GM12878 (cell line): ENCODE measurements at regions not wholly inside any gene's neighbourhood (a gene's known extent, or its start where the extent isn't known, plus 50 kb on each side); places are given as distances from the start of the nearest gene placed in this dataset.

Source experiments
- ATAC-seq: fragments of 200-7000 bp; cut with Tn5 transposase; 3 replicates; pipeline ENCODE4 v1.9.1; 2020; ENCODE audit warnings: mild to moderate bottlenecking, moderate library complexity
- BruUV-seq: library from RNA; stranded (reverse); fragments of 400-500 nt; replicated peaks from 2 replicates; lab custom pipeline; 2021; lab: Mats Ljungman, UMichigan
- CTCF ChIA-PET: fragments of 300-600 bp; sonication (Branson Sonifier 250); formaldehyde crosslinking; extraction: SDS; loops from one replicate; lab custom pipeline; 2021; ENCODE audit warnings: inconsistent platforms; lab: Yijun Ruan, JAX
- POLR2A ChIA-PET: fragments of 350-600 bp; formaldehyde crosslinking; extraction: SDS; loops from one replicate; lab custom pipeline; 2021; ENCODE audit warnings: inconsistent platforms; lab: Charles Lee
- RAD21 ChIA-PET: fragments of 300-600 bp; sonication (Branson Sonifier 250); formaldehyde crosslinking; loops from one replicate; lab custom pipeline; 2023; ENCODE audit warnings: antibody characterized with exemption; ENCODE audit not compliant: unreplicated experiment; lab: Charles Lee
- SMC1A ChIA-PET: fragments of 300-600 bp; sonication (Branson Sonifier 250); formaldehyde crosslinking; loops from one replicate; lab custom pipeline; 2023; ENCODE audit not compliant: unreplicated experiment, uncharacterized antibody; lab: Charles Lee
- DNase-seq: peaks from one replicate; pipeline ENCODE4 v3.0.0-alpha.2; 2011; ENCODE audit warnings: low read depth, low spot score
- FAIRE-seq: peaks from 3 replicates; lab custom pipeline; 2011; peaks lifted over from hg19 to GRCh38; lab: Jason Lieb, UNC
- H2AFZ ChIP-seq: 2 replicates; pipeline ENCODE4 v1.6.0; 2011; ENCODE audit warnings: low read depth, low read length, control low read depth; ENCODE audit not compliant: control insufficient read depth
- H3K27ac ChIP-seq: 2 replicates; pipeline ENCODE4 v1.5.1; 2011; ENCODE audit warnings: control low read depth; ENCODE audit not compliant: control insufficient read depth, insufficient read depth
- H3K27me3 ChIP-seq, 2 experiments: replicated peaks in 1 of 2; 2 replicates each; pipeline versions ENCODE4 v1.6.0 to v1.6.1; 2011; ENCODE audit warnings: low read length in 1 of 2; ENCODE audit not compliant: control insufficient read depth in 2 of 2, insufficient read depth in 2 of 2
- H3K36me3 ChIP-seq, 2 experiments: 2 replicates each; pipeline ENCODE4 v1.5.1; 2011; ENCODE audit warnings: low read length in 1 of 2; ENCODE audit not compliant: control insufficient read depth in 2 of 2, insufficient read depth in 2 of 2
- H3K4me1 ChIP-seq: 2 replicates; pipeline ENCODE4 v1.6.1; 2011; ENCODE audit warnings: mild to moderate bottlenecking, low read length, moderate library complexity, mixed read lengths; ENCODE audit not compliant: control insufficient read depth, insufficient read depth
- H3K4me2 ChIP-seq: 2 replicates; pipeline ENCODE4 v1.6.0; 2011; ENCODE audit warnings: control low read depth; ENCODE audit not compliant: control insufficient read depth, insufficient read depth
- H3K4me3 ChIP-seq: fragments of 200-600 bp; sonication (generic); 2 replicates; pipeline ENCODE4 v1.5.1; 2016
- H3K79me2 ChIP-seq: 2 replicates; pipeline ENCODE4 v1.6.0; 2011; ENCODE audit warnings: low read length; ENCODE audit not compliant: control insufficient read depth, insufficient read depth
- H3K9ac ChIP-seq: 2 replicates; pipeline ENCODE4 v1.8.0; 2011; ENCODE audit warnings: low read length, control low read depth, mixed read lengths; ENCODE audit not compliant: control insufficient read depth, insufficient read depth
- H3K9me3 ChIP-seq: replicated peaks from 3 replicates; pipeline ENCODE4 v1.5.1; 2011; ENCODE audit warnings: mild to moderate bottlenecking, low read length; ENCODE audit not compliant: control insufficient read depth, insufficient read depth
- H4K20me1 ChIP-seq: 2 replicates; pipeline ENCODE4 v1.6.0; 2011; ENCODE audit not compliant: control insufficient read depth, insufficient read depth
- BMI1 ChIP-seq: fragments of 450-650 bp; IDR thresholded peaks from 2 replicates; pipeline ENCODE4 v1.6.1; 2016; ENCODE audit warnings: mild to moderate bottlenecking, moderate library complexity, borderline replicate concordance
- GABPA ChIP-seq: IDR thresholded peaks from 2 replicates; pipeline ENCODE4 v1.6.1; 2014; ENCODE audit warnings: antibody characterized with exemption, low read depth, mild to moderate bottlenecking, inconsistent platforms
- HDAC6 ChIP-seq: fragments of 200-600 bp; sonication (generic); IDR thresholded peaks from one replicate; pipeline ENCODE4 v1.8.0; 2017; ENCODE audit warnings: antibody characterized with exemption; ENCODE audit not compliant: unreplicated experiment
- HDGF ChIP-seq: fragments of 450-650 bp; IDR thresholded peaks from 2 replicates; pipeline ENCODE4 v1.6.1; 2016; ENCODE audit warnings: antibody characterized with exemption
- IKZF1 ChIP-seq: fragments of 450-650 bp; conservative IDR thresholded peaks from 2 replicates; pipeline ENCODE4 v1.6.1; 2017; ENCODE audit warnings: antibody characterized with exemption, mild to moderate bottlenecking
- LARP7 ChIP-seq: fragments of 450-650 bp; IDR thresholded peaks from 2 replicates; pipeline ENCODE4 v1.6.1; 2017; ENCODE audit warnings: mild to moderate bottlenecking
- MEF2A ChIP-seq: IDR thresholded peaks from 2 replicates; pipeline ENCODE4 v1.6.1; 2011; ENCODE audit warnings: low read depth, mild to moderate bottlenecking, low read length, moderate library complexity; ENCODE audit not compliant: insufficient read depth
- NFYB ChIP-seq: IDR thresholded peaks from 2 replicates; pipeline ENCODE4 v1.6.1; 2011; ENCODE audit warnings: low read depth, mild to moderate bottlenecking, low read length, improper control_type of control experiment, moderate library complexity; ENCODE audit not compliant: insufficient read depth
- PAX5 ChIP-seq: IDR thresholded peaks from 2 replicates; pipeline ENCODE4 v1.6.1; 2011; ENCODE audit warnings: low read depth, low read length, borderline replicate concordance
- SMAD1 ChIP-seq: fragments of 450-650 bp; IDR thresholded peaks from 2 replicates; pipeline ENCODE4 v1.6.1; 2018; ENCODE audit warnings: mild to moderate bottlenecking, low read depth; ENCODE audit not compliant: partially characterized antibody
- SMAD5 ChIP-seq: IDR thresholded peaks from 2 replicates; pipeline ENCODE4 v1.6.1; 2016; ENCODE audit warnings: antibody characterized with exemption, low read depth
- TBL1XR1 ChIP-seq: IDR thresholded peaks from 2 replicates; pipeline ENCODE4 v1.6.1; 2012; ENCODE audit warnings: low read depth, low read length, improper control_type of control experiment
- WGBS: methylation state at CpG from one replicate; pipeline ENCODE4 v1.1.6; 2016; ENCODE audit warnings: low lambda C conversion rate; ENCODE audit not compliant: insufficient replicate concordance, insufficient coverage; ENCODE audit errors: missing lambda C conversion rate; 5-methylcytosine and 5-hydroxymethylcytosine counted together
- in situ Hi-C: fragments of 300-500 bp; cut with MboI; formaldehyde crosslinking; loops from 9 replicates; pipeline ENCODE4 v1.14.3; 2018; ENCODE audit warnings: mixed read lengths
- intact Hi-C: fragments of 100-400 bp; cut with micrococcal nuclease; formaldehyde crosslinking; loops from one replicate; pipeline ENCODE4 v1.14.2; 2022; ENCODE audit not compliant: unreplicated experiment
- TF ChIP-seq, protein P1 (sequence below): fragments of 450-650 bp; IDR thresholded peaks from 2 replicates; pipeline ENCODE4 v1.6.1; 2018; ENCODE audit warnings: mild to moderate bottlenecking, low read depth, moderate library complexity; ENCODE audit not compliant: partially characterized antibody
- TF ChIP-seq, protein P2 (sequence below): fragments of 450-650 bp; formaldehyde crosslinking; IDR thresholded peaks from 2 replicates; pipeline ENCODE4 v1.5.0; 2022; ENCODE audit warnings: mild to moderate bottlenecking, missing genetic modification characterization
- TF ChIP-seq, protein P3 (sequence below): IDR thresholded peaks from 2 replicates; pipeline ENCODE4 v1.6.1; 2012; ENCODE audit warnings: low read depth, low read length, improper control_type of control experiment
- TF ChIP-seq, protein P4 (sequence below): IDR thresholded peaks from 2 replicates; pipeline ENCODE4 v1.6.1; 2011; ENCODE audit warnings: mild to moderate bottlenecking, low read depth, low read length, moderate library complexity; ENCODE audit not compliant: insufficient replicate concordance

DNA sequence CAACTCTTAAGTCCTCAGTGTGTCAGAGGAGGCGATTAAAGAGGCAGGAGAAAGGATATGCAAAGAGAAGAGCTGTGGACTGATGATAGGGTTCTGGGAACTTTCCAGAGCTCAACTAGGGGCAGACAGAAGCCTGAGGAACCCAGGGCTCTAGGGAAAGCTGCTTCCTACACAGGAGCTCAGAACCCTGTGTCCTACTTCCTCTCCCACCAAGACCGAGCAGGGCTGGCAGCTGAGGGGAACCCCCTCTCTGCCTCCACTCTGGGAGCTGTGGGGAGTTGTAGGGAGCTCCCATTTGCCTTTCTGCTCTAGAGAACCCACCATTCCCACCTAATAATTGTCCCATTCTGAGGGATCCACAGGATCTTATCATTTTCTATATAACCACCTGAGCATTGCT is 674.3 kb downstream of the ACTL7B start:
- Histone ChIP-seq H3K4me2 (no peak overlapping the region), H3K36me3 (no peaks in the 10 kb centered on the region)

DNA sequence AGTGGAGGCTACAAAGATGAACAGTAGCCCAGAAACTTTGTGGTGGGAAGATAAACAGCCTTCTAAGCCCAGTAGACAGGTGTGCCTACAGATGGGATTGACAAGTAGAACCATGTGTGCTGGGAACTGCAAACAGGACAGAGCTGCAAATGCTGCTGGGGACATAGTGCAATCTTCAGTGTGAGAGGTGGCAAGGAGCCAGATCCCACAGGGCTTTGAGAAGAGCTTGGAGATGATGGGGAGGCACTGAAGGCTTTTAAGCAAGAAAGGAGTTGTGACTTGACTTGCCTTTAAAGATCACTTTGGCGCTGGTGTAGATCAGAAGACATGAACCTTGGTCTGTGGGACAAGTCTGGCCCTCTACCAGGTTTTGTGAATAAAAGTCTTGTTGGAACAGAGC is 675.2 kb downstream of the ACTL7B start:
- intact Hi-C loops, result no loop called here
- RAD21 ChIA-PET, result no interaction called here
- CTCF ChIA-PET, result no interaction called here
- TF ChIP-seq HDGF (no peak), SMAD5 (no peak)
- TF ChIP-seq, protein P1, sequence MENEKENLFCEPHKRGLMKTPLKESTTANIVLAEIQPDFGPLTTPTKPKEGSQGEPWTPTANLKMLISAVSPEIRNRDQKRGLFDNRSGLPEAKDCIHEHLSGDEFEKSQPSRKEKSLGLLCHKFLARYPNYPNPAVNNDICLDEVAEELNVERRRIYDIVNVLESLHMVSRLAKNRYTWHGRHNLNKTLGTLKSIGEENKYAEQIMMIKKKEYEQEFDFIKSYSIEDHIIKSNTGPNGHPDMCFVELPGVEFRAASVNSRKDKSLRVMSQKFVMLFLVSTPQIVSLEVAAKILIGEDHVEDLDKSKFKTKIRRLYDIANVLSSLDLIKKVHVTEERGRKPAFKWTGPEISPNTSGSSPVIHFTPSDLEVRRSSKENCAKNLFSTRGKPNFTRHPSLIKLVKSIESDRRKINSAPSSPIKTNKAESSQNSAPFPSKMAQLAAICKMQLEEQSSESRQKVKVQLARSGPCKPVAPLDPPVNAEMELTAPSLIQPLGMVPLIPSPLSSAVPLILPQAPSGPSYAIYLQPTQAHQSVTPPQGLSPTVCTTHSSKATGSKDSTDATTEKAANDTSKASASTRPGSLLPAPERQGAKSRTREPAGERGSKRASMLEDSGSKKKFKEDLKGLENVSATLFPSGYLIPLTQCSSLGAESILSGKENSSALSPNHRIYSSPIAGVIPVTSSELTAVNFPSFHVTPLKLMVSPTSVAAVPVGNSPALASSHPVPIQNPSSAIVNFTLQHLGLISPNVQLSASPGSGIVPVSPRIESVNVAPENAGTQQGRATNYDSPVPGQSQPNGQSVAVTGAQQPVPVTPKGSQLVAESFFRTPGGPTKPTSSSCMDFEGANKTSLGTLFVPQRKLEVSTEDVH, result no peak
- TF ChIP-seq, protein P2, sequence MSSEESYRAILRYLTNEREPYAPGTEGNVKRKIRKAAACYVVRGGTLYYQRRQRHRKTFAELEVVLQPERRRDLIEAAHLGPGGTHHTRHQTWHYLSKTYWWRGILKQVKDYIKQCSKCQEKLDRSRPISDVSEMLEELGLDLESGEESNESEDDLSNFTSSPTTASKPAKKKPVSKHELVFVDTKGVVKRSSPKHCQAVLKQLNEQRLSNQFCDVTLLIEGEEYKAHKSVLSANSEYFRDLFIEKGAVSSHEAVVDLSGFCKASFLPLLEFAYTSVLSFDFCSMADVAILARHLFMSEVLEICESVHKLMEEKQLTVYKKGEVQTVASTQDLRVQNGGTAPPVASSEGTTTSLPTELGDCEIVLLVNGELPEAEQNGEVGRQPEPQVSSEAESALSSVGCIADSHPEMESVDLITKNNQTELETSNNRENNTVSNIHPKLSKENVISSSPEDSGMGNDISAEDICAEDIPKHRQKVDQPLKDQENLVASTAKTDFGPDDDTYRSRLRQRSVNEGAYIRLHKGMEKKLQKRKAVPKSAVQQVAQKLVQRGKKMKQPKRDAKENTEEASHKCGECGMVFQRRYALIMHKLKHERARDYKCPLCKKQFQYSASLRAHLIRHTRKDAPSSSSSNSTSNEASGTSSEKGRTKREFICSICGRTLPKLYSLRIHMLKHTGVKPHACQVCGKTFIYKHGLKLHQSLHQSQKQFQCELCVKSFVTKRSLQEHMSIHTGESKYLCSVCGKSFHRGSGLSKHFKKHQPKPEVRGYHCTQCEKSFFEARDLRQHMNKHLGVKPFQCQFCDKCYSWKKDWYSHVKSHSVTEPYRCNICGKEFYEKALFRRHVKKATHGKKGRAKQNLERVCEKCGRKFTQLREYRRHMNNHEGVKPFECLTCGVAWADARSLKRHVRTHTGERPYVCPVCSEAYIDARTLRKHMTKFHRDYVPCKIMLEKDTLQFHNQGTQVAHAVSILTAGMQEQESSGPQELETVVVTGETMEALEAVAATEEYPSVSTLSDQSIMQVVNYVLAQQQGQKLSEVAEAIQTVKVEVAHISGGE (CRISPR knock-in tag), result no peak

More for the DNA sequence above, 674.3 kb downstream of the ACTL7B start:
- no peaks in the 10 kb centered on the region for H3K4me1 ChIP-seq
- H4K20me1 ChIP-seq, result no peaks in the 10 kb centered on the region
- H3K79me2 ChIP-seq, result no peaks in the 10 kb centered on the region
- DNase-seq, result no peak
- intact Hi-C loops, result no loop called here
- in situ Hi-C loops, result no loop called here
- ChIA-PET CTCF (interaction anchor here (0.9 kb wide), 1 partner anchor 9 kb away, joined by 3 read pairs; no protein-coding TSS in a partner anchor), RAD21 (no interaction called here)
- no peak overlapping the region for H3K9ac ChIP-seq
- no TSS peak for BruUV-seq
- H2AFZ ChIP-seq, result no peak overlapping the region
- H3K9me3 ChIP-seq, result no peaks in the 10 kb centered on the region
- H3K27me3 ChIP-seq, result no peaks in the 10 kb centered on the region
- TF ChIP-seq IKZF1 (no peak), PAX5 (no peak), TBL1XR1 (no peak), HDAC6 (no peak), MEF2A (no peak), LARP7 (no peak), BMI1 (no peak), GABPA (no peak), SMAD1 (no peak), NFYB (no peak)
- TF ChIP-seq, protein P3, sequence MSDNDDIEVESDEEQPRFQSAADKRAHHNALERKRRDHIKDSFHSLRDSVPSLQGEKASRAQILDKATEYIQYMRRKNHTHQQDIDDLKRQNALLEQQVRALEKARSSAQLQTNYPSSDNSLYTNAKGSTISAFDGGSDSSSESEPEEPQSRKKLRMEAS, result no peak
- TF ChIP-seq, protein P4, sequence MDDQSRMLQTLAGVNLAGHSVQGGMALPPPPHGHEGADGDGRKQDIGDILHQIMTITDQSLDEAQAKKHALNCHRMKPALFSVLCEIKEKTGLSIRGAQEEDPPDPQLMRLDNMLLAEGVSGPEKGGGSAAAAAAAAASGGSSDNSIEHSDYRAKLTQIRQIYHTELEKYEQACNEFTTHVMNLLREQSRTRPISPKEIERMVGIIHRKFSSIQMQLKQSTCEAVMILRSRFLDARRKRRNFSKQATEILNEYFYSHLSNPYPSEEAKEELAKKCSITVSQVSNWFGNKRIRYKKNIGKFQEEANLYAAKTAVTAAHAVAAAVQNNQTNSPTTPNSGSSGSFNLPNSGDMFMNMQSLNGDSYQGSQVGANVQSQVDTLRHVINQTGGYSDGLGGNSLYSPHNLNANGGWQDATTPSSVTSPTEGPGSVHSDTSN, result no peak
- TF ChIP-seq, all 136 proteins: peak for 0
- SMC1A ChIA-PET, result interaction anchor here (0.6 kb wide), 1 partner anchor 1033 kb away, joined by 3 read pairs; no protein-coding TSS in a partner anchor
- no peak for ATAC-seq
- Histone ChIP-seq H3K4me3 (no peak overlapping the region), H3K27ac (no peak overlapping the region)
- 4% methylated on average over 2 of the region's 2 CpGs for WGBS
- POLR2A ChIA-PET, result no interaction called here
- FAIRE-seq, result no peak

More for the DNA sequence above, 675.2 kb downstream of the ACTL7B start:
- POLR2A ChIA-PET, result no interaction called here
- DNase-seq (no peak), FAIRE-seq (no peak), ATAC-seq (no peak)
- BruUV-seq, result no TSS peak
- Histone ChIP-seq H3K4me2 (no peak overlapping the region), H3K27ac (no peak overlapping the region), H3K36me3 (no peaks in the 10 kb centered on the region), H3K9ac (no peak overlapping the region), H3K4me1 (no peaks in the 10 kb centered on the region), H3K9me3 (no peaks in the 10 kb centered on the region), H3K27me3 (no peaks in the 10 kb centered on the region), H3K79me2 (no peaks in the 10 kb centered on the region), H4K20me1 (no peaks in the 10 kb centered on the region), H2AFZ (no peak overlapping the region), H3K4me3 (no peak overlapping the region)
- 32% methylated on average over 1 of the region's 1 CpG for WGBS
- in situ Hi-C loops, result no loop called here
- SMC1A ChIA-PET, result no interaction called here
